ENCODE measurements at regions not wholly inside any gene's neighbourhood (a gene's known extent, or its start where the extent isn't known, plus 50 kb on each side); places are given as distances from the start of the nearest gene placed in this dataset.
A peak's percentile ranks its signal among the peaks of the same experiment; 100 is the strongest.
"Not testable (repeated sequence)": the region's sequence is repeated elsewhere in the genome, so short reads cannot be mapped to it uniquely, and the experiment has no call there.

DNA sequence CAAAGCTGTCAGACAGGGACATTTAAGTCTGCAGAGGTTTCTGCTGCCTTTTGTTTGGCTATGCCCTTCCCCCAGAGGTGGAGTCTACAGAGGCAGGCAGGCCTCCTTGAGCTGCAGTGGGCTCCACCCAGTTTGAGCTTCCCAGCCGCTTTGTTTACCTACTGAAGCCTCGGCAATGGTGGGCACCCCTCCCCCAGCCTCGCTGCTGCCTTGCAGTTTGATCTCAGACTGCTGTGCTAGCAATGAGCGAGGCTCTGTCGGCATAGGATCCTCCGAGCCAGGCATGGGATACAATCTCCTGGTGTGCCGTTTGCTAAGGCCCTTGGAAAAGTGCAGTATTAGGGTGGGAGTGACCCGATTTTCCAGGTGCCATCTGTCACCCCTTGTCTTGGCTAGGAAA is 149.4 kb upstream of the PGRMC2 start:
- not testable (repeated sequence) for DNase-seq

DNA sequence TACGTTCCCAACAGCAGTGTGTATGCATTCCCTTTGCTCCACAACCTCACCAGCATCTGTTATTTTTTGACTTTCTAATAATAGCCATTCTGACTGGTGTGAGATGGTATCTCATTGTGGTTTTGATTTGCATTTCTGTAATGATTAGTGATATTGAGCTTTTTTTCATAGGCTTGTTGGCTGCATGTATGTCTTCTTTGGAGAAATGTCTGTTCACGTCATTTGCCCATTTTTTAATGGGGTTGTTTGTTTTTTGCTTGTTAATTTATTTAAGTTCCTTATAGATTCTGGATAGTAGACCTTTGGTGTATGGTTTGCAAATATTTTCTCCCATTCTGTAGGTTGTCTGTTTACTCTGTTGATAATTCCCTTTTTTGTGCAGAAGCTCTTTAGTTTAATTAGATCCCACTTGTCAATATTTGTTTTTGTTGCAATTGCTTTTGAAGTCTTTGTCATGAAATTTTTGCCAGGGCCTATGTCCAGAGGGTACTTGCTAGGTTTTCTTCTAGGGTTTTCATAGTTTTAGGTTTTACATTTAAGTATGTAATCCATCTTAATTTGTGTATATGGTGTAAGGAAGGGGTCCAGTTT is 141.5 kb upstream of the PGRMC2 start:
- DNase-seq: not testable (repeated sequence)

DNA sequence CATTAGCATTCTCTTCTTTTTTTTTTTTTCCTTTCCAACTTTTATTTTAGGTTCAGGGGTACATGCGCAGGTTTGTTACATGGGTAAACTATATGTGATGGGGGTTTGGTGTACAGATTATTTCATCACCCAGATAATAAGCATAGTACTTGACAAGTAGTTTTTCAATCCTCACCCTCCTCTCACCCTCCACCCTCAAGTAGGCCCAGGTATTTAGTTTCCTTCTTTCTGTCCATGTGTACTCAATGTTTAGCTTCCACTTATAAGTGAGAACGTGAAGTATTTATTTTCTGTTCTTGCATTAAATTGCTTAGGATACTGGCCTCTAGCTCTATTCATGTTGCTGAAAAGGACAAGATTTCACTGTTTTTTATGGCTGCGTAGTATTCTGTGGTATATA is 140.8 kb upstream of the PGRMC2 start:
- no peak for DNase-seq

DNA sequence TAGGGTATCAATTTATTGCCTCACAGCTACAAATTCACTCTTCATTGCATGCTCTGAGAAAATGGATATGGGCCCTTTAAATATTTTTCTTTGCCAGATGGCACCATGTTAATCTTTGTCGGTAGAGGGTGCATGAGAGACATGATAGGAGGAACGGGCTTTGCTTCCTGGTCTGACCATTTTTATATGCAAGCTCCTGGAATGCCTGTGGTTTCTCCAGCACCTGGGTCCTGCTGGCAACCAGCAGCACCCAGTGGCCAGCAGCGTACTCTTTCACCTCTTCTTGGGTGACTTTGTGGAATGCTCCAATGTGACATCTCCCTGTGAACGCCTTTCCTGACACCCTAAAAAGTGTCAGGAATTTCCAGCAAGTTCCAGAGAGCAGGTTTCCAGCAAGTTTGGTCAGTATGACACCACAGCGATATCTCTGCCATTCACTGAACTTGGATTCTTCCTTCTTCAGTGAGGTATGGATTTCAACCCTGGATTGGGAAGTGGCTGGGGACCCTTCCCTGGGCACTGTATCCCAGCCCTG is 140.3 kb upstream of the PGRMC2 start:
- peak; percentile 9 to 36 (median 25) for DNase-seq

DNA sequence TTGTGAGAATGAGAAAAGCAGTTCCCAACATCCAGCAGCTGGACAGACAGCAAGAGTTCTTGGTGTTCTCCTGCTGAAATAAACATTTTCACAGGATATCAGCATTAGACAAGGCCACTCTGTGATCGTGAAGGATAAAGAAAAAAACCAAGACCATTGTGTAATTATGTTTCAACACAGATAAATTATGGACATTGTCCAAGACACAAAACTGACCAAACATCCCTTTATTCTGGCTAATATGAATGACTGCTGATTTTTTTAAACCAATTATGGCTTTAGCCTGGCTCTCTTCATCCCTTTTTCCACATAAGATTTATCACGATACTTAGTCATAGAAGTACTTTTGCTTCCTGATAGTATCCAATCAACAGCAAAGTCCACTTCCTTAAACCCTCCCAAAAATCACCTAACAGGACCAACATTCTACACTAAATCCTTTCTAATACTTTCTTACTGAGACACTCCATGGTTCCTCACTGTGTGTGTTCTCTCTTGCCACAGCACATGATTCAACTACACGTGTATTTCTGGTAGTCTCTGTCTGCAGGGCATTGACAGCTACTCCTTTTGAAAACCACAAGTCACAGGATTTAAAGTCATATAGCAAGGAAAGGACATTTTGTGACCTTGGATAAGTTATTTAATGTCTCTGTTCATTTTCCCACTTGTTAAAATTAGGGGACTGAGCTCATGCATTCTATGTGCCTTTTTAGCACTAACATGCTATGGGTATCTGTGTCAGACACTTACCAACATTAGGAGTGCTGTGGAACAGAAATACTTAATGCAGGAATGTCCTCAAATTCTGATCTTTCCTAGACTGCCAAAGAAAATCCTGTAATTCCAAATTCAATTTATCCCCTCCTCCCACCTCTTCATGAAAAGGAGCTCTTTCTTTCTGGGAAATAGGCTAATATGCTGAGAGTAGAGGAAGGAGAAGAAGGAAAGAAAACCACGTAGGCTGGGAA is 137.2 kb upstream of the PGRMC2 start:
- peak in 2 of 3 donors; percentile 5 to 26 for DNase-seq

DNA sequence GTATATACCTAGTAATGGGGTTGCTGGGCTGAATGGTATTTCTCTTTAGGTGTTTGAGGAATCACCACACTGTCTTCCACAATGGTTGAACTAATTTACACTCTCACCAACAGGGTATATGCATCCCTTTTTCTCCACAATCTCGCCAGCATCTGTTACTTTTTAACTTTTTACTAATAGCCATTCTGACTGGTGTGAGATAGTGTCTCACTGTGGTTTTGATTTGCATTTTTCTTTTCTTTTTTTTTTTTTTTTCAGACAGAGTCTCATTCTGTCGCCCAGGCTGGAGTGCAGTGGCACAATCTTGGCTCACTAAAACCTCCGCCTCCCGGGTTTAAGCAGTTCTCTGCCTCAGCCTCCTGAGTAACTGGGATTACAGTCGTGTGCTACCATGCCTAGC is 134.7 kb upstream of the PGRMC2 start:
- not testable (repeated sequence) for DNase-seq

DNA sequence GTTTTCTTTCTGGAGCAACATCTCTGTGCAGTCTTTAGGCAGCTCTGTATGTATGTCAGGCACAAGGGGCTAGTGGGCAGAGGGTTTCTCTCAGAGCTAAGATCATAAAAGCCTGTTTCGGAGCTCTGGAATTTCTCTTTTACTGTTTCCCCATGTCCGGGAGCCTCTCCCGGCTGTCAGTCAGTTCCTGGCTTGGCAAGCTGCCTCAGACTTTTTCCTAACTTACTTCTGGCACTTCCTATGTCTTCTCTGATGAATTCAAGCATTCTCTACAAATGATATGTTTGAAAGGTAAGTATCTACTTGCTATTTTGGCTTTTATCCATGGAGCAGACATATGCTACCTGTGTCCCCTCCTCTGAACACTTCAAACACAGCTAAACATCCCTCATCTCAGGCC is 129.3 kb upstream of the PGRMC2 start:
- no peak for DNase-seq

DNA sequence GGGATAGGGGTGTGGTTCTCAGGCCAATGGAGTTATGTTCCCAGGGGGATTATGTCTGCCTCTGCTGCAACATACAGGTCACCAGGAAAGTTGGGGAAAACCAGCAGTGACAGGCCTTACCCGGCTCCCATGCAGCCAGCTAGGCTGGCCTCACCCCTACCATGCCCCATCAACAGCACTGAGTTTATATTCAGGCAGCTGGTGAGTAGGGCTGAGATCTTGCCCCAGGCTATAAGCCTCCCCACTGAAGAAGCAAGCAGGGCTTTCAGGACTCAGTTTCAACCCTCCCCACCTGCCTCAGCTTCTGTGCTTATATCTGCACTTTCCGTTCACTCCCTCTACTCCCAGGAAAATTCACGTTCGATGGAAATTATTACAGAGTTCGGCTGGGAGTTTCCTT is 122.4 kb upstream of the PGRMC2 start:
- no peak for DNase-seq

DNA sequence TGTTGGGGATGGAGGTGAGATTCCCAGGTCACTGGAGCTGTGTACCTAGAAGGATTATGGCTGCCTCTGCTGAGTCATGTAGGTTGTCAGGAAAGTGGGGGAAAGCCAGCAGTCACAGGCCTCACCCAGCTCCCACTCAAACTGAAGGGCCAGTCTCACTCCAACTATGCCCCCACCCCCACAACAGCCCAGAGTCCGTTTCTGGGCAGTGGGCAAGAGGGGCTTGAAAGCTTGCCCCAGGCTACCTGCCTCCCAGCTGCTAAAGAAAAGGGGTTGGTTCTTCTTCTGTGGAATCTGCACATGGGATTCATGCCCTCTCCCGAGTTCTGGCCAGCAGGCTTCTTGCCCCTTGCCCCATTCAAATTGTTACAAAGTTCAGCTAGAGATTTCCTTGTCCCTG is 116.0 kb upstream of the PGRMC2 start:
- no peak for DNase-seq

DNA sequence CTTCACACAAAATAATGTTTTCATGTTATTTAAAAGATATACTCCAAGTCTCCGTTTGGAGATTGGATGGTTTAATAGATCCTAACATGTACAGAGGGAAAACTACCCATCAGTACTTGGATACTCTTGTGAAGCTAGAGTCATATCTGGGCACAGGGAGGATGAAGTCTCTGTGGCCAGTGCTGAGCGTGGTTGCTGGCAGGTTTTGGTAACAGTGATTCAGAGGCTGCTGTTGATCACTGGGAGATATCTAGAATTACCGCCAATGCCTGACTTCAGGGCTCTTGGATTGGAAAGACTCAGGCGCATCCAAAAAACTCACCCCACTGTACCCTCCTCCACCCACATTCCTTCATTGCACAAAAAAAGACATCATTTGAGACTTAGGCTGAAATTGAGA is 107.2 kb upstream of the PGRMC2 start:
- no peak for DNase-seq

DNA sequence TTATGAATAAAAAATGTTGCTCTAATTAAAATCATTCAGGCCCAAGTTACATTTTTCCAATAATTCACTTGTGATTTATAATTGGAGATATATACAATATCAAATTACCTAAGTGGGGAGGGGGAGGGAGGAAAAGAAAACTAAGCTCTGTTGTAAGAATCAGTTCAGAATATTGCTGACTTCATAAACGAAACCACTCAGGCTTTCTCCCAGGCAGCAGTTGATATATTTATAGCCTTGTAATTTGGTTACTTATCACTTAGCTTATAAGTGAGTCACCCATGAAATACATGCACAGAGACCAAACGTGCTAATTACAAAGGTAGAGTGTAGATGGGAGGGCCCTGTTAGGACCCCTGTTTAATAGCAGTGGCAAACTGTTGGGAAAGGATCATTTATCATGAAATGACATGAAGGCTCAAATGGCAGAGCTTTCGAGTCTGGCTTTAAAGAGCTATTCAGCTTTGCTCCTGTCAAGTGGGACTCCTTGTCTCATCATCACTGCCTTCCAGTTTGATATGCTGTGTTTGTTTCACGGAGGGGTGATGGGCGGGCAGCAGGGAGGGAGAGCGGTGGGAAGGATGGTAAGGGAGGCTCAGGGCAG is 105.6 kb upstream of the PGRMC2 start:
- no peak for DNase-seq

DNA sequence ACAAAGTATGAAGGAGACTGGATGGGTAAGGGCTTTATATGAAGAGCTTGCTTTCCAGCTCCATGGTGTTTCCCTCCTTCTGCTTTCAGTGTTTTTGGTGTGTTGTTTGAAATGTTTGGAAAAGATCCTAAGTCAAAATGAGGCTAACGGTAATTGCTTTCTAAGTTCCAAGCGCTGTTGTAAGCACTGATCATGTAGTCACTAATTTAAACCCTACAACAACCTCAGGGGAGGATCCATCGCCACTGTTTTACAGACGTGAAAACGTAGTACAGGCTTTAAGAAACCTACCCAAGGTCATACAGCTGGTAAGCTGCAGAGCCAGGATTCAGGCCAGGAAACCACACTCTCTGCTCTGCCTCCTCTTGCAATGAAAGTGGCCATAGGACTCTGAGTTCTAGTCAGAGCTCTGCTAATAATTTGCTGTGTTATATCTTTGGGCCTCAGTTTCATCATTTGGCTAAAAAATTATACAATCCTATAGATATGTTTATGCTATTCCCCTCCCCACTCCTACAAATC is 102.9 kb upstream of the PGRMC2 start:
- DNase-seq: no peak

DNA sequence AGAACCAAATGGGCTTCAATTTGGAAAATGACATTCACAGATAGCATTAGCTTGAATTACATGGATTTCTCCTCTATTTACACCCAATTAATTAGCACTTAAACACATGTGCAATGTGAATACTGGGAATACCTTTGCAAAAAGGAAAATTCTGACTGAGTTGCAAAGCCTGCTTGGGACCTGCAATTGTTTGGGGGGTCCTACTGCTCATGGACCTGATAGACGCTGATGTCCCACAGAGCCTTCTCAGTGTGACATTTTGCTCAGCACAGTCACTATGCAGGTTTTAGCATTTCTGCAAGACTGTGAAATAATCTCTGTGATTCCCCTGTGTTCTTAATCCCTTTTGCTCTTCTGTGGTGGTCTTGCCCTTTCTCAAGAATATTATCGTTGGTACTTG is 101.2 kb upstream of the PGRMC2 start:
- no peak for DNase-seq

DNA sequence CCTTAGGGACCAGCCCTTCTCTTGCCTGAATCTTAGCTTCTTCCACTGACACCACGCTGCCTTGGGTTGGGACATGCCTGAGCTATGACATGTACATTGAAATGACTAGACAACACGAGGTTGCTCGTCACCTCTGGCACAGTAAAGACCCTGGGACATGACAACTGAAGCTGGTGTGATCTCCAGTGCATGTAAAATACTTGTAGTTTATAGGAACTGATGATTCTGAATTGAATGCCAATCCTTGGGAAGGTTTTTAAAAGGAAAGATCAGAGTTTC is 100.7 kb upstream of the PGRMC2 start:
- no peak for DNase-seq

DNA sequence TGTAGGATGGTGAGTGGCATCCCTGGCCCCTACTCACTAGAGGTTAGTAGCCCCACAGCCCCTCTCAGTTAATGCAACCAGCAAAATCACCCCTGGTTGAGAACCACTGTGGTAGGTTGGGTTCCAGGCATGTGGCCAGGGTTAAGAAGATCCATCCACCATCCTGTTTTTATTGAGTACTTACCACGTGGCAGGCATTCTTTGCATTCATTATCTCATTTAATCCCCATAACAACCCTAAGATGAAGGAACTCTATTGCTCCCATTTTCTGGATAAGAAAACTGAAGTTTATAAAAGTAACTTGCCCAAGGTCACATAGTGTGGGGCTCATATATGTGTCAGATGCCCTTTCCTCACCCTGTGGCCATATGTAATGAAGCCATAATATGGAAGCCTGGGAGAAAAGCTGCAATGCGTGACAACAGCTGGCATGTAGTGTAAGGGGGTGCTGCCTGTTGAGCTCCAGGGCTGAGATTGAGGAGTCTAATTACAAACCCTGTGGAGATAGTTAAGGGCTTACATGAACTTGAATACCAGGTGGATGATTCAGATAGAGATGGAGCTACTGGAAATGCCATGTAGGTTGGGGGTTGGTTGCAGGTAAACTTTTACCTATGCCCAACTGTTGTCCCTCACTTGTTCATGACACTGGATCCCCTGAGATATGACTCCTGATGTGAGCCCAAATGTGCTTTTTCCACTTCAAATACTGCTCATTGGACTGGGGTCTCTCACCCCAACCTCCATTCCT is 100.2 kb upstream of the PGRMC2 start:
- DNase-seq: no peak

DNA sequence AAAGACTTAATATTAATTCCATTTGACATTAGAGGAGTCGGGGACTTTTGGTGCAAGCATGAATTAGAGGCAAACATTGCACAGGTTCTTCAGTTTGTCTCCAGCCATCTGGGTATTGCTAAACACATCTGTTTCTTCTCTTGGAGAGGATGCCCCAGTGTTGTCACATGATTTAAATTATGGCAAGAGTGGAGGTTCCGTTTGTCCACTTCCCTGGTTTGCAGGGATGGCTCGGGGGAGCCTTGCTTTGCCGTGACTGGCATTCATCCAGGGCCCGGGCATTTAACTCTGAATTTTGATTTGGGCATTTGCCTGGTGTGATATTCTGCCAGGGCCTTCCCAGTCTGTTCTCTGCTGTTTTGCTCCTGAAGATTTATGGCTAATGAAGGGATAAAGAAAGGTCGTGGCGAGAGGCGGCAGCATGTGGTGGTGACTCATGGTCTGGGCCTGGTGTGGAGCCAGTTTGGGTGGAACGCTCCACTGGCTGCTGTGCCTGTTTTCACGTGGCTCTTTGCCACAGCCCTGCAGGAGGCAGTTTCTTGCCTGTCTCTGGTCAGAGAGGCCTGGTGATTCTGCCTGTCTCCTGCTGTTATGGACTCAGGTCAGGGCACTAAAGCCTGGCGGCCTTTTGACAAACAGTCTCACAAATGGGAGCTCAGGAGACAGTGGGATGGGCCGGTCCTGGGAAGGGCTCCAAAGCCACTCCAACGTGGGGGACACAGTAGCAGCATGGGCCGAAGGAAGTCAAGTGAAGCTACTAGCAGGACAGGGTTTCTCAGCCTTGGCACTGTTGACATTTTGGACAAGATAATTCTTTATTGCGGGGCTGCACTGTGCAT is 99.4 kb upstream of the PGRMC2 start:
- peak; percentile 50 to 61 (median 53) for DNase-seq

DNA sequence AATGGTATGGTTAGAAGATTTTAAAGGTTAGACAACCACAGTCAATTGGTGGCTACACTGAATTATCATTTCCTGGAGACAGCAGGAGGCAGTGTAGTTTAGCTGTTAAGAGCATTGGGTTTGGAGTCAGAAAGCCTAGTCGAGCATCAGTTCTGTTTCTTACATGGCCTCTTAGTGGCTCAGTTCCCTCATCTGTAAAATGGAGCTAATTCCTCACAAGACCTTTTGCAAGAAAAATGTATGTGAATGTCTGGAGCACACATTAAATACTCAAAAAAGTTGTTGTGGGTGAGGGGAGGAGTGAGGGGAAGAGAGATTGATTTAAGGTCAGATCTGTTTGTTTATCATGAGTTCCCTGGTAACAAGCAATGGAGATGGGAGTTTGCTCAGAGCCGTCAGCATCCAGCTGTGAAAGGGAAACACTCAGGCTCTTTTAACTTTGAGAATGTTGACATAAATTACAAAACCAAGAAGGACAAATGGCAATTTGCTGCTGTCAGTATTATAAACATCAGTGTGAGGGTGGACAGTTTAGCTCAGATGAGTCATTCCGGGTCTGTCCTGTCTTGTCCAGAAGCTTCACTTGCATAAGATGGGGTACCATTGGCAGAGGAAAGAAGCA is 98.2 kb upstream of the PGRMC2 start:
- peak; percentile 12 to 54 (median 46) for DNase-seq

DNA sequence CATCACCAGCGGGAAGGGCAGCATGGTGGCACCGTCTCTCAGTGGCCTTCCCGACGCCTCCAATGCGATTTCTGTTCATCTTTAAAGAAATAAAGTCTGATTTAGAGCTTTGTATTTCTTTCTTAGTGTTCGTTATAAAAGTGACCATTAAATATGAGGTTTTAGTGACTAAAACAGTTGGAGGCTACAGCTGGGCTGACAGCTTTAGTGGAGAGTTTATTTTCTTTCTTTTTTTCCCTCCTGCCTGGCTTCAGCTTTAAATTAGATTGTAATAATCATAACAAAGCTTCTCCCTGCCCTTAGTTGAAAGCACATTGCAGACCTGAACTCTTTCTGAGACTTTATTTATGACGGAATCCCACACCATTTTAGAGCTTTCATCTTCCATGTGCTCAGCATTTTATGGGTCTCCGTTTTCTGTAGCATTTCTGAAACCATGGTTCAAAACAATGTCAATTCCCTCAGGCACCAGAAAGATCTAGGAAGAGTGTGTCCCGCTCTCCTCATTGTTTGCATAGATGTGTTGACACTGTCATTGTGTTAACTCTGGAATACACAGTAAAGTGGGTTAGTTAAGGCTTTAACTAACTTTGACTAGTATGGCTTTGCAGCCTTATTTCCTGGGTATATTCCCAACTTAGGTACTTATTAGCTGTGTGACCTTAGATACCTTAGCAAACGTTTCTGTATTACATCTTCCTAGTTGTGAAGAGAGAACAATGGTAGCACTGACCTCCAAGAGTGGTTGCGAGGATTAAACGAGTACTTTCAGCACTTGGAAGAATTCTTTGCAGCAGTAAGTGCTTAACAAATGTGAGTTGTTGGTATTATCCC is 97.4 kb upstream of the PGRMC2 start:
- no peak for DNase-seq

DNA sequence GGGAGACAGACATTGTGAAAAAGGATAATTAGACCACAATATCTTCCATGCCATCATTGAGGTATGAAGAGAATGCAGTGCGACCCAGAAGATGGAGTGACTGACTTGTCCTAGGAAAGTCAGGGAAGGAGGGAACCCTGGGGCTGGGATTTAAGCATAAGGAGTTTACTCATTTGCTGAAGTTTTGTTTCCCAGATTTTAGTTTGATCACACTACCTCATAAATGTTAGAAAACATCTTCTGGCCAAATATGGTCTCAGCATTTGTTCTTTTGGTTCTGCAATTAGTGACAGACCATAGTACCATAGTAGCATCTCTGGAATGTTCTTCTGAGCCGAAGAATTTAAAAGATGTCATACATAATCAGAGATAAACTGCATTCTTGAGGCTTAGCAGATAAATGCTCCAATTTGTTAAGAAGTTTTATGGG is 96.5 kb upstream of the PGRMC2 start:
- DNase-seq: peak in 1 of 3 donors; percentile 9

All from suppressor macrophage treated with lipopolysaccharide for 1 hour (primary cell).